HG02870 (cell line): ENCODE measurements at regions not wholly inside any gene's neighbourhood (a gene's known extent, or its start where the extent isn't known, plus 50 kb on each side); places are given as distances from the start of the nearest gene placed in this dataset.
"Not testable (repeated sequence)": the region's sequence is repeated elsewhere in the genome, so short reads cannot be mapped to it uniquely, and the experiment has no call there.

ENCODE experiments used
- ATAC-seq: cut with Tn5 transposase; IDR thresholded peaks from one replicate; pipeline ENCODE4 v1.9.1; 2021; ENCODE audit warnings: mild to moderate bottlenecking, moderate library complexity; ENCODE audit not compliant: unreplicated experiment

- ATAC-seq = no peak
These were observed 459.5 kb upstream of the FAR2 start for GRCh38 chr12:28689398-28690175.

DNA sequence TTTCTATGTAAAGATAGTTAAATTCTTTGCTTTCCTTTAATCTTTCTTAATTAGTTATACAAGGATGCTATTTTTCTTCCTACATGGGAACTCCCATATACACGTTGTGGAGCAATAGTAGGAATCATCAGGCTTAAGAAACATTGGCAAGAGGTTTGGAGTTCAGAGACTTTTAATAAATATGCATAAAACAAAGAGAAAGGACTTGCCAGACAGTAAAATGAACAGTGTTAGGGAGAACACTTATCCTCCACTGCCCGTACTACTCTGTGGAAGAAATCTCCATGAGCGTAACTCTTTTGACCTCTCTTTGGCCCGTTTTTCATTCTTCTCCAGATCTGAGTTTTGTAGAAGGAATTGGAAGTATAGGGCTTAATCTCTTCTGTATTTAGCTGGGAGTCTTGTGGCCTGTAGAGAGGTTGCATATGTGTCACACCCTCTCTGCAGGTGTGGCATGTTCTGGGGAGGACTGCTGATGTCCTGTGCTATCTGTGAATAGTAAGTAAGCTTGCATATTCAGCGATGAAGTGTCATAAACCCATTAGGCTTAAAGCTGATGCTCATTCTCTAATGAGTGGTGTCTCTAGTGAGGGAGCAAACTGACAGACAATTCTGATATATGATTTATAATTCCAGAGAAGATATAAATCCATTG lies 455.4 kb upstream of the FAR2 start:
- no peak for ATAC-seq

- ATAC-seq = no peak
These were observed 450.5 kb upstream of the FAR2 start for GRCh38 chr12:28698553-28698952.

DNA sequence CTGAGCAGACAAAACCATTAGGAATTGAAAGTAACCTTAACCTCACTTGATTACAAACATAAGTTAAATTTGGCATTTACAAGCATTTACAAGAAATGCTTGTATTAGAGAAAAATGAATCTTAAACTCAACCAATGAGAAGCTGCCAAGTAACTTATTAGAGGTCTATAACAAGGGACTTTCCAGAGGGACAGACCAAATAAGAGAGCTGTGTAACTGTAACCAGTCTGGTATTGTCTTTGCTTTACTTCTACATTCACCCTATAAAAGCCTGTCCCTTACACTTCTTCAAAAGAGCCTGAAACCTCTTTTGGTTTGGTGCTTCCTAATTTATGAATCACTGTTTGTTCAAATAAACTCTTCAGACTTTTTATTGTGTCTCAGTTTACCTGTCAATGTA lies 450.0 kb upstream of the FAR2 start:
- no peak for ATAC-seq

- no peak for ATAC-seq
These were observed 448.9 kb upstream of the FAR2 start for GRCh38 chr12:28700161-28700560.

- ATAC-seq = no peak
These were observed 444.5 kb upstream of the FAR2 start for GRCh38 chr12:28704477-28705169.

GRCh38 chr12:28708918-28709371 lies 440.1 kb upstream of the FAR2 start:
- ATAC-seq = no peak

GRCh38 chr12:28709986-28710685 lies 438.9 kb upstream of the FAR2 start:
- ATAC-seq = no peak

- ATAC-seq = no peak
These were observed 438.2 kb upstream of the FAR2 start for GRCh38 chr12:28710882-28711281.

DNA sequence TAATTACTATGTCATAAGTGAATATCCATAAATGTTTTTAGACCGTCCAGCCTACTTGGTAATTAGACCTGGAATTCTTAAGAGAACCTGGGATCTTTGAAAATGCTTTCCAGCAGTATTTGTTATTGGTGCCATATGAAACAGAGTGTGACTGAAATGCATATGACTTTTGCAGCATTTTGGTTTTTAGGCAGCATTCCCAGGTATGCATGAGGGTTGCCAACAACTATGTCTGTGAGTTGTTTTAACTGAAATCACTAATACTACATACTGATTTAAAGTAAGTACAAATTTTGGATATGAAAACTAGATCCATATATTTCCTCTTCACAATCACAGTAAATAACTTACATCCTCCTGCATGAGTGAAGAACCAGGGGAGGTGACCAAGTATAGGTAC lies 437.7 kb upstream of the FAR2 start:
- ATAC-seq = no peak

- ATAC-seq = no peak
These were observed 406.3 kb upstream of the FAR2 start for GRCh38 chr12:28742791-28743190.

GRCh38 chr12:28746734-28747325 lies 402.2 kb upstream of the FAR2 start:
- ATAC-seq = no peak

- ATAC-seq = no peak
These were observed 398.0 kb upstream of the FAR2 start for GRCh38 chr12:28750946-28751685.

- ATAC-seq = no peak
These were observed 394.1 kb upstream of the FAR2 start for GRCh38 chr12:28755027-28755426.

- no peak for ATAC-seq
These were observed 389.7 kb upstream of the FAR2 start for GRCh38 chr12:28759333-28759732.

- ATAC-seq = not testable (repeated sequence)
These were observed 388.8 kb upstream of the FAR2 start for GRCh38 chr12:28760040-28760903.

GRCh38 chr12:28761897-28762296 lies 387.2 kb upstream of the FAR2 start:
- not testable (repeated sequence) for ATAC-seq

GRCh38 chr12:28766398-28766797 lies 382.7 kb upstream of the FAR2 start:
- ATAC-seq = no peak

DNA sequence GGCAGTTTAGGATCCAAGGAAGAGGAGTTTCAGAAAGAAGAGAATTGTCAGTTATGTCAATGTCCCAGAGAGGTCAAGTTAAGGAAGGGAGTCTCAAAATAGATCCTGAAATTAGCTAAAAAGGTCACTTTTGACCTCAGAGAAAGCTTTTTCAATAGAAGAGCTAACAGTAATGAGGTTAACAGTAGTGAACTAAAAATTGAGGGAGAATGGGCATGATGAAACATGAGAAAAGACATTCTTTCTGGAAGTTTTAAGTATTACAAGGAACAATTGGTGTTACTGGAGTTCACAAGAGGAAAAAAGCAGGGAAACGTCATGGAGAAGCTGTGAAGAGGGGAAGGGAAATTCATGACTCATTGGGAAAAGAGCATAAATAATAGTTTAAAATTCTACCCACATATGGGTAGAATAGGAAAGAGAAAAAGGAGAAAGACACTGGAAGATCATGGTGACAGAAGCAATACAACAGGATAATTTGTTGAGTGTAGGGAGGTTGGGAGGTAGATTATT lies 381.2 kb upstream of the FAR2 start:
- no peak for ATAC-seq
